ENCODE measurements at regions not wholly inside any gene's neighbourhood (a gene's known extent, or its start where the extent isn't known, plus 50 kb on each side); places are given as distances from the start of the nearest gene placed in this dataset.

- DNase-seq (ENCODE audit: low read depth): no peak
Observed at GRCh38 chr13:107113387-107113786, 545.5 kb upstream of the ARGLU1 start.

- no peak for DNase-seq (ENCODE audit: low read depth)
Observed at GRCh38 chr13:107111248-107111647, 543.3 kb upstream of the ARGLU1 start.

GRCh38 chr13:107104631-107105030 lies 536.7 kb upstream of the ARGLU1 start:
- no peak for DNase-seq (ENCODE audit: low read depth)

- DNase-seq (ENCODE audit: low read depth): no peak
Observed at GRCh38 chr13:107102676-107103075, 534.7 kb upstream of the ARGLU1 start.

GRCh38 chr13:107099661-107100060 lies 531.7 kb upstream of the ARGLU1 start:
- DNase-seq (ENCODE audit: low read depth): no peak

GRCh38 chr13:107097916-107098315 lies 530.0 kb upstream of the ARGLU1 start:
- no peak for DNase-seq (ENCODE audit: low read depth)

- no peak for DNase-seq (ENCODE audit: low read depth)
Observed at GRCh38 chr13:107095876-107096275, 527.9 kb upstream of the ARGLU1 start.

- DNase-seq (ENCODE audit: low read depth): no peak
Observed at GRCh38 chr13:107091861-107092260, 523.9 kb upstream of the ARGLU1 start.

- DNase-seq (ENCODE audit: low read depth): no peak
Observed at GRCh38 chr13:107091428-107091827, 523.5 kb upstream of the ARGLU1 start.

GRCh38 chr13:107088061-107088460 lies 520.1 kb upstream of the ARGLU1 start:
- no peak for DNase-seq (ENCODE audit: low read depth)

- DNase-seq (ENCODE audit: low read depth): no peak
Observed at GRCh38 chr13:107079423-107080049, 511.6 kb upstream of the ARGLU1 start.

- DNase-seq (ENCODE audit: low read depth): no peak
Observed at GRCh38 chr13:107078229-107078765, 510.4 kb upstream of the ARGLU1 start.

GRCh38 chr13:107076801-107077200 lies 508.9 kb upstream of the ARGLU1 start:
- no peak for DNase-seq (ENCODE audit: low read depth)

GRCh38 chr13:107075576-107075975 lies 507.6 kb upstream of the ARGLU1 start:
- DNase-seq (ENCODE audit: low read depth): no peak

GRCh38 chr13:107070792-107071191 lies 502.9 kb upstream of the ARGLU1 start:
- DNase-seq (ENCODE audit: low read depth): no peak

- DNase-seq (ENCODE audit: low read depth): no peak
Observed at GRCh38 chr13:107069108-107069776, 501.3 kb upstream of the ARGLU1 start.

- no peak for DNase-seq (ENCODE audit: low read depth)
Observed at GRCh38 chr13:107067381-107067780, 499.4 kb upstream of the ARGLU1 start.

GRCh38 chr13:107066355-107066754 lies 498.4 kb upstream of the ARGLU1 start:
- DNase-seq (ENCODE audit: low read depth): no peak

GRCh38 chr13:107065036-107065435 lies 497.1 kb upstream of the ARGLU1 start:
- DNase-seq (ENCODE audit: low read depth): no peak

GRCh38 chr13:107057028-107057631 lies 489.2 kb upstream of the ARGLU1 start:
- DNase-seq (ENCODE audit: low read depth): no peak

- no peak for DNase-seq (ENCODE audit: low read depth)
Observed at GRCh38 chr13:107043021-107043956, 475.4 kb upstream of the ARGLU1 start.

GRCh38 chr13:107035778-107036177 lies 467.8 kb upstream of the ARGLU1 start:
- DNase-seq (ENCODE audit: low read depth): no peak

All from activated T-helper 9 cell treated with anti-CD3 and anti-CD28 coated beads, Interleukin-2, amount 50 U/mL, for 16 hours (primary cell).